ENCODE measurements at regions not wholly inside any gene's neighbourhood (a gene's known extent, or its start where the extent isn't known, plus 50 kb on each side); places are given as distances from the start of the nearest gene placed in this dataset.

DNA sequence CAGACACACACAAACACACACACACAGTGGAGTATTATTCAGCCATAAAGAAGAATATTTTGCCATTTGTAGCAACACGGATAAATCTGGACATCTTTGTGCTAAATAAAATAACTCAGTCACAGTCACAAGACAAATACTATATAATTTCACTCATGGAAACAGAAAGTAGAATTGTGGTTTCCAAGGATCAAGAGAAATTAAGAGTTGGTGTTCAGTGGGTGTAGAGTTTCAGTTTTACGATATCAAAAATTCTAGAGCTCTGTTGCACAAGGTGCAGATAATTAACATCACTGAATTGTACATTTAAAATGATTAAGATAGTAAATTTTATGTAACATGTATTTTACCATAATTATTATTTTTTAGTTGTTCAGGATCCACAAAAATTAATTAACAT, 1235.0 kb downstream of the XPNPEP1 start:
- TF ChIP-seq, protein P1, sequence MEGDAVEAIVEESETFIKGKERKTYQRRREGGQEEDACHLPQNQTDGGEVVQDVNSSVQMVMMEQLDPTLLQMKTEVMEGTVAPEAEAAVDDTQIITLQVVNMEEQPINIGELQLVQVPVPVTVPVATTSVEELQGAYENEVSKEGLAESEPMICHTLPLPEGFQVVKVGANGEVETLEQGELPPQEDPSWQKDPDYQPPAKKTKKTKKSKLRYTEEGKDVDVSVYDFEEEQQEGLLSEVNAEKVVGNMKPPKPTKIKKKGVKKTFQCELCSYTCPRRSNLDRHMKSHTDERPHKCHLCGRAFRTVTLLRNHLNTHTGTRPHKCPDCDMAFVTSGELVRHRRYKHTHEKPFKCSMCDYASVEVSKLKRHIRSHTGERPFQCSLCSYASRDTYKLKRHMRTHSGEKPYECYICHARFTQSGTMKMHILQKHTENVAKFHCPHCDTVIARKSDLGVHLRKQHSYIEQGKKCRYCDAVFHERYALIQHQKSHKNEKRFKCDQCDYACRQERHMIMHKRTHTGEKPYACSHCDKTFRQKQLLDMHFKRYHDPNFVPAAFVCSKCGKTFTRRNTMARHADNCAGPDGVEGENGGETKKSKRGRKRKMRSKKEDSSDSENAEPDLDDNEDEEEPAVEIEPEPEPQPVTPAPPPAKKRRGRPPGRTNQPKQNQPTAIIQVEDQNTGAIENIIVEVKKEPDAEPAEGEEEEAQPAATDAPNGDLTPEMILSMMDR (IDR thresholded peaks at IDR 0.05): no peak
- no peak for TF ChIP-seq POLR2A (IDR thresholded peaks at IDR 0.05)

Measured in uterus (tissue), 2 donors.